HG02885 (cell line): ENCODE measurements at regions not wholly inside any gene's neighbourhood (a gene's known extent, or its start where the extent isn't known, plus 50 kb on each side); places are given as distances from the start of the nearest gene placed in this dataset.
"Not testable (repeated sequence)": the region's sequence is repeated elsewhere in the genome, so short reads cannot be mapped to it uniquely, and the experiment has no call there.

Experiments used
- ATAC-seq: cut with Tn5 transposase; IDR thresholded peaks from one replicate; pipeline ENCODE4 v1.9.1; 2021; ENCODE audit warnings: mild to moderate bottlenecking; ENCODE audit not compliant: unreplicated experiment, poor library complexity

DNA sequence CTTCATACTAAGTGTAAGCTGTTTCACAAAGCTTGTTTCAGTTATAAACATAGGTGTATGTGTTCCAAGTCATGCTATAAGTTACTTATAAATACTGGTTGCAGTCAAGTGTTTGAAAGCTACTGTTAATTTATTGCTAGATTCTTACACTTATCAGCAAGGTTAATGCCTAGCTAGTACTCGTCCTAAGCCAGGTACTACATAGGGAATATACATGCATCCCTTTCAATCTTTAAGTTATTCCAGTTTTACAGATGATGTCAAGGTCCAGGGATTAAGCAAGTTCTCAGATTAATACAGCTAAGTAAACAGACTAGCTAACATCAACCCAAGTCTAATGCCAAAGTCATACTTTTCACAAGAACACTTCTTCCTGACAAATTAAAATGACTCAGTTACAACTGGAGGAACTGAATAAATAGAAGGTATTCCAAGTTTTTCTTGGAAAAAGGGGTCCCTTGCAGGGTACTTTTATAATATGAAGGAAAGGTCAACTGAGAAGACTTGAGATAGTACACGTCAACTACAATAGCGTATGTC is 652.2 kb upstream of the USP24 start:
- ATAC-seq = no peak

DNA sequence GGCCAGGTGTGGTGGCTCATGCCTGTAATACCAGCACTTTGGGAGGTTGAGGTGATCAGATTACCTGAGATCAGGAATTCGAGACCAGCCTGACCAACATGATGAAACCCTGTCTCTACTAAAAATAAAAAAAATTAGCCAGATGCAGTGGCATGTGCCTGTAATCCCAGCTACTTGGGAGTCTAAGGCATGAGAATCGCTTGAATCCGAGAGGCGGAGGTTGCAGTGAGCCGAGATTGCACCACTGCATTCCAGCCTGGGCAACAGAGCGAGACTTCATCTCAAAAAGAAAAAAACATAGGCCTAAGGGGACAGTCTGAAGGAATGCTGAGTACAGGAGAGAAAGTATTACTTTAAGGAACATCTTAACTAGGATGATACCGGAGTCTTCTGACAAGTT is 650.6 kb upstream of the USP24 start:
- not testable (repeated sequence) for ATAC-seq

DNA sequence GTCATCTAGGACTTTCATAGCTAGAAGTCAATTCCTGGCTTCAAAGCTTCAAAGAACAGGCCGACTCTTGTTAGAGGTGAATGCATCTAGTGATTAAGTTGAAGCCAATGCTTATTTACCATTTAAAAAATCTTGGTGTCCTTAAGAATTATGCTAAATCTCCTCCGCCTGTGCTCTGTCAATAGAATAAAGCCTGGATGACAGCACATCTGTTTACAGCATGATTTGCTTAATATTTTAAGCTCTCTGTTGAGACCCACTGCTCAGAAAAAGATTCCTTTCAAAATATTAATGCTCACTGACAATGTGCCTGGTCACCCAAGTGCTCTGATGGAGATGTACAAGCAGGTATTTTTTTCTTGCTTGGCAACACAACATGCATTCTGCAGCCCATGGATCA is 649.1 kb upstream of the USP24 start:
- ATAC-seq = no peak

DNA sequence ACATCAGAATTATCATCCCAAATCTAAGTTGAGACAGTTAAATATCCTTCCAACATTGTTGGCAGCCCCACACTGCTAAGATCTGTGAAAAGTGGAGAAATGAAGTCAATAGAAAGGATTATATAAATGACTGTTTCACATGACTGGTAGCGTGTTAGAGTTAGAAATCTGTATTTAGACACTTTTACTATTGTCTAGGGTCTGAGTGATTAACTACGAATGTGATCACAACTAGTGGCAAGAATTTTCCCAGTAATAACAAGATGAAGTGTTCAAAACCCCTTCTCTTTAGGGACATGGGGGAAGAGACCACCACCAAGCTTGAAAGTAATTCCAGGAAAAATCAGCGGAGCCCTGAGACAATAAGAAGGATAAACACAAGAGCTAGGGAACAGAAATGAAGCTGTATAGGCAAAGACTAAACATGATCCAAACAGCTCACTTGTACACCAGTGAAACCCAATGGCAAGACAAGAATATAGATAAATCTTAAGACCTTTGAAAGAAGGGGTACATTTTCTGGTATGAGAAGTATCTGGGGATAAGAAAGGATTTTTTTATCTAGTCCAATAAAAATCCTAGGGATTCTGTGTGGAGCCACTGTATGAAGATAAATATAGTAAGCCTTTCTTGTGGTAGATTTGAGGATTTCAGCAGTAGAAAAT is 646.6 kb upstream of the USP24 start:
- no peak for ATAC-seq

DNA sequence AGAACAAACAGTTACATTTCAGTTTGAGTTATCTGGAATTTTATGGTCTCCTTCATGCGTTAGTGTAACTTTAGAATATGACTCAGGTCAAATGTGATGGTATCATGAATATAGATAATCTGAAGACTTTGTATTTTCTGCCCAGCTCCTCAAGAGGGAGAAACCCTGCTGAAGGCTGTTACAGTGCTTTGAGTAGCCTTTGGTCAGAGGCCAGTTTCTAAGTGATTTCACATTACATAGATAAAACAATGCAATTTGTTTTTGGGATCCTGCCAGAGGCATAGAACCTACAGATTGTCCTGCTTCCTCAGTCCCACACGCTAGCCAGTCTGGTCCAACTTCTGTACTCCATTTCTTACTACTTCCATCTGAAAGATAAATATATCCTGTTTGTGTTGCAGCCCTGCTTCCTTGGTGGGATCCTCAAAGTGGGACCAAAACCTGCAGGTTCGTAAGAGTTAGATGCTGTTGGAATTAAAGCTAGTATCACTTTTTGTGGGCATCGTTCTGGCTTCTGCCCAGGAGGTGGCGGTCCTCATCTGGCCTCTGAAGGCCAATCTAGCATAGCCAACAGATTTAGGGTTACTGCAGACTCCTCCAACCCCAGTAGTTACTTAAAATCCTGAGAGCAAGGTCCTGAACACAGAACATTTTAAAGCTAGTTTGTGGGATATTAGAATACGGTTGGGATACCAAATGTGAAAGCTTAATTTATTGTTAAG is 645.8 kb upstream of the USP24 start:
- no peak for ATAC-seq

DNA sequence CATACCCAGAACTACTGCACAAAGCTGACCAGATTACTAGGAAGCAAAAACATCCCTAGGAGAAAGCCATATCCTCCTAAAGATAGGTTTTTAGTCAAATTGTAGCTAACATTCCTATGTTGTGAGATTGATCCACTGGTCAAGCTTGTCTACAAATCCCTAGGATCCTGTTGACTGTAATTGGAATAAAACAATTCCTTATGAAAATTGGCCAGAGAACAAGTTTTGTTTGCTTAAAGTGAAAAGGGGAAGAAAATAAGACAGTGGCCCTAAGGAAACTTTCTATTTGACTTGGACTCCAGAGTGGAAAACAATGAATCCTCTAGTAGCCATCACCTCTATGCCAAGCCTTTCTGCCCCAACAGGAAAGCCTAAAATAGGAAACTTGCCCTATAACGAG is 645.2 kb upstream of the USP24 start:
- no peak for ATAC-seq

DNA sequence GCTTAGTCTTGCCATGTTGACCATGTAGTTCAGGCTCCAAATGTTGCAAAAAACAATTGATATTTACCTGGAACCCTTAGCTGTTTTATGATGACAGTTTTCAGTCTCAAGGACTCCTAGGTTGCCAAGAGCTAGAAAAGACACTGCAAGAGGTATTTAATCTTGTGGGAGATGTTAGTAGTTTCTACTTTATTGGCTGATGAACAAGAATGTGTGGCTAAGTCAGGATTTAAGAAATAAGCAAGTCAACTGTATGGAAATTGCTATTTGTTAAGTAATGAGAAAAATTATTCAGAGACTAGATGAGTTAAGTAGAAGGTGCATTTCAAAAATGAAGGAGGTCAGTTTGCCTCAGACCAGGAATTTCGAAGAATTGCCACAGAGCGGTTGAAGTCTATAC is 639.7 kb upstream of the USP24 start:
- no peak for ATAC-seq

DNA sequence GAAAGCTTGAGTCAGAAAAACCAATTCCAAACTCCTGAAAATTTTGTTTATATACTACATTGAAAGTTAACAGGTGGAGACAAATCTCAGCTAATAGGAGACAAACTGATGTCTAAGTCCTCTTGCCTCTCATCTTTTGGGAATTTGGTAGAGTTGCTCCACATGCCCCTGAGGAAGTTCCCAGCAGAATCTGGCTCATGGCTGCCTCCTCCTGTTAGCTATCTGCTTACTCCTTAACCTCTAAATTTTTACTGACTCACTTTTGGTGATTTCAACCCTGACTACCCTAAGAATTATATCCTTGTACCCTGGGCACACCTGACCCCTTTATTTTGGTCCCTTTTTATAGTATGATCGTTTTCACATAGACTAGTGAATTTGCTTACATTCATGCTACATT is 633.7 kb upstream of the USP24 start:
- no peak for ATAC-seq

DNA sequence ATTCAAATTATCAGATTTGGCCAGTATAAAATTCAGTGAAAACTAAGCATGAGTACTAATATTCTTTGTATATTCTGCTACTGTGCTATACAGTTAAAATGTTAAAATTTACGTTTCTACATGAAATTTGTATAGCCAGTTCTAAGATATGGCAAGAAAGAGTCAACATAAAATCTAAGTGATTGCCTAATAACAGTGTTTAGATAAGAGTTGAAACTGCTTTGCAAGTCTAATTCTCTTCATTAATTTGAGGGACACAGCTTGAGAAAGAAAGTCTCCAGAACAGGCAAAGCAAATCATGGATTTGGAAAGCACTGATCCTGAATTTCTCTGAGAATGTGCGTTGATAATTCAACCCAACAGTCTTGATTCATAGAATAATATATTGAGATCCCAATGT is 630.9 kb upstream of the USP24 start:
- ATAC-seq = no peak

DNA sequence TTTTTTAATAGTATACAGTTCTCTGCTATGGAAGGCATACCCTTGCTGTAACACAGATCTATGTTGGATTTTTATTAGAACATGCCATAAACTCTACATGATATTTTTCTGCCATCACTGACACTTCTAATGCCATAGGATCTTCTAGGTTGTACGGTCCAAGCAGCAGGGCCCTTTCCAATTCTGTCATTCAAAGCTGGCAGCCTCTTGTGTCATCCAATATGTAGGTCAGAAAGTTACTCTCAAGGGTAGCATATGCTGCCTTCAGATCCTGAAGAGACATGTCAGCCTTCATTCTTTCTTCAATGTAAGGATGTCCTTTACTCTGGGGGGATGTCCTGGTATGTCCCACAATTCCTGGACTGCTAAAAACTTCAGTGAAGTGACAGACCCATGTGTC is 629.2 kb upstream of the USP24 start:
- ATAC-seq = no peak

DNA sequence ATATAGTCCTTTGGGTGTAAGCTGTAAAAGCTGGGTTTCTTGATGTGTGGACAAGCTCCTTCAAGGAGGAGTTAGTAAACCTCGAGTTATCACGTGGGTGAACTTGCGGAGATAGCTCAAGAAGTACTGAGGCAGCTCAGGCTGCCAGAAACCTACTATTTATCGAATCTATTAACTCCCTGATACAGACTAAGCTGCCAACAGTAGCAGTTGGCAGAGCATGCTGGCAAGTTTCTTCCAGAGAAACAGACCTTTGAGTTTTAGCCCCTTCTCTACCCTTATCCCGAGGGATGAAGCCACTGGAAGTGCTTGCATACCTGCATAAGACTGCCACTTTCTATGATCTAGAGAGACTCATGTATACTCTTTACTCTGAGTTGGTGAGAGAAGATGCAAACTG is 624.5 kb upstream of the USP24 start:
- ATAC-seq = no peak

DNA sequence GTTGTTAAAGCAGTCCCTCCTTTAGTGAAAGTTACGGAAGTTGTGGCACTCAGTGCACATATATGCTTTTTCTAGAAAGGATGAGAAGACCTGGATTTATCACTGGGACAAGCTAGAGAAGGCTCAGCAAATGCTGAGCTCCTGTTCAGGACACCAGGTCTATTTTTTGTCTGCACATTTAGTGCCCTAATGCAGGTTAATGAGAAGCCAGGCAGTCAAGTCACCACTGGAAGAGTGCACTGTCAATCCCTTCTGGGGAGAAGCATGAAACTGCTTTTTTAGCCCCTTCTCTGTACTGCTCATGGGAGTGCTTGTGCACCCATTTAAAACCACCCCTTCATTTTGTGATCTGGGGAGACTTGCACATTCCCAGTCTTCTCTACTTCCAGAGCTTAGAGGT is 624.1 kb upstream of the USP24 start:
- ATAC-seq = no peak

DNA sequence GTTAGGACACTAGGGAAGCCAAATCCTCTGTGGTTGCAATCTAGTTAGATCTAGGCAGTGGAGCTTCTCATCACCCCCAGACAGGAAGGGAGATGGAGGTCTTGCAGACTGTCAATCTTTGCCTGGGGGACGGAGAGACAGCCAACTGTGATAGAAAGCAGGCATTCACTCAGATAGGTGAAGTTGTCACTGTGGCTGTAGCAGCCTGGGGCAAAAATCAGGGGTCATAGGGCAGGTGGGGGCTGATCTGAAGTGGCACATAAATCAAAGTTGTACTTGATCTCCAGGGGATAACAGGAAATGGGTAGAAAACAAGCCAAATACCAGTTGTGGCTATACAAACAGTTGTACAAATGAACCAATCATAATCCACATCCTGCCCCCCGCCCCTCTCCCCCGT is 620.9 kb upstream of the USP24 start:
- ATAC-seq = no peak

DNA sequence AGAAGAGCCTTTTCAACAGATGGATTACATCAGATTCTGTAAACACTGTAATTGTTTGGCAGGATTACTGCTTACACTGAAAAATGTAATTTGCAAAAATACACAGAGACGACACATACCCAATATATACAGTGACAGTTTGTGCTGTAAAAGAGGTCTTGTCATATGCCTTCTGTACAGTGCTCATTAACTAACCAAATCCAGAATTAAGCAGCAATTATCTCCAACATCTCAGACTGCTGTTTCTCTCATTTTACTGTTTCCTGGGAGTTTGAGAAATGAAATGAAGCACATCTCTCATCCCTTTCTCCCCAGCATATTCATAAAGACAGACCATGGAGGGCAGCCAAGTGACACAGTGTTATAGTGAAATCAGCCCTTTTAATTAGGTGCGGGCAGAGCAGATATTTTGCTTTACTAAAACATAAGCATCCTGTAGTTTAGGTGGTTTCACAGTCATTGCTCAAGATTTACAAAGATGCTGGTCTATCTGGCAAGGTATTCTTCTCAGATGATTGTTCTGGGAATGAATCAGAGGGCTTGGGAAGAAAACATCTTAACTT is 618.4 kb upstream of the USP24 start:
- no peak for ATAC-seq

DNA sequence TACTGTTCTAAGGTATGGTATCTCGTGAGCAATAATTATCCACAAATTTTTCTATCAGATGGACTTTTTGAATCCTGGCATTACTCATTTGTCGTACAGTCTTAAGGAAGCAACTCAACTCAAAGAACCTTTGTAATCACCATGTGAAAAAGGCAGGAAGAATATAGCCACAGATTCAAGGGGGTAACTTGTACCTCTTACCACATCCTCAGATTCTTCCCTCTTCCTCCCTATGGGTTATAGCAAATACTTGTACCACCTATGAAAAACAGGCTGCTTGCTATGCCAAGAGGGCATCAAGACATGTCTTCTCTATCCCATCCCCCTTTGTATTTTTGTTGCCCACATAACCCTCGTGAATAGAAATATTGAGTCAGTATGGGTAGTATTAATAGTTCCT is 616.6 kb upstream of the USP24 start:
- ATAC-seq = no peak

DNA sequence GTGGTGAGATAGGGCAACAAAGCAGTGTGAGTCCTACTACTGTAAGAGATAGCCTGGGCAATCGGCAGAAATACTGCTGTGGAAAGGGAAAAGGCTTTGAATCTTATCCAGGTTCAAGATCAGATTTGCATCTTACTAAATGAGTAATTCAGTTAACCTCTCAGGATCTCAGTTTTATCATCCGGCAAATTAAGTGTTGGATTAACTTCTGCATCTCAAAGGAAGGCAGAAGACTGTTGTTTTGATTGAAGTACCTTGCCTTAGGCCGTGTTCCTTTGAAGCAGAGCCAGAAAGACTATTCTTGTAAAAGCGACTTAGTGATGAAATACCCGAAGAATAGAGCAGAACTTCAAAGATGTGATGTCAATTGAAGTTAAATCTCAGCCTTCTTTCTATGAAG is 612.9 kb upstream of the USP24 start:
- ATAC-seq = no peak

DNA sequence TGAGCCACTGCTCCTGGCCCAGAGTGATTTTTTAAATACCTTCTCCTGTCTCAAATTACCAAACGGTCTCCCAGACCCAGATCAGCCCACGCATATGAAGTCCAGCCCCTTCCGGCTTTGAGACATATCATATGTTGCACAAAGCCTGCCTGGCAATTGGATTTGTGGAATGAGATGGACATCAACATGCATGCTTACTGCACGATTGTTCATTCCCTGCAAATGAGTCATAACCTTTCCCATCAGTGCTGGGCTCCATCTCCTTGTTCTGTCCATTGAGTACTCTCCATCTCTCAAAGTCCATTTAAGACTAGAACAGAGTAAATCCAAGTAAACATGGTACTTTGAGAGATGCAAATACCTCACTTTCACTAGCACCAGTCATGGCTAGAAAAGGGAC is 612.2 kb upstream of the USP24 start:
- ATAC-seq = no peak

DNA sequence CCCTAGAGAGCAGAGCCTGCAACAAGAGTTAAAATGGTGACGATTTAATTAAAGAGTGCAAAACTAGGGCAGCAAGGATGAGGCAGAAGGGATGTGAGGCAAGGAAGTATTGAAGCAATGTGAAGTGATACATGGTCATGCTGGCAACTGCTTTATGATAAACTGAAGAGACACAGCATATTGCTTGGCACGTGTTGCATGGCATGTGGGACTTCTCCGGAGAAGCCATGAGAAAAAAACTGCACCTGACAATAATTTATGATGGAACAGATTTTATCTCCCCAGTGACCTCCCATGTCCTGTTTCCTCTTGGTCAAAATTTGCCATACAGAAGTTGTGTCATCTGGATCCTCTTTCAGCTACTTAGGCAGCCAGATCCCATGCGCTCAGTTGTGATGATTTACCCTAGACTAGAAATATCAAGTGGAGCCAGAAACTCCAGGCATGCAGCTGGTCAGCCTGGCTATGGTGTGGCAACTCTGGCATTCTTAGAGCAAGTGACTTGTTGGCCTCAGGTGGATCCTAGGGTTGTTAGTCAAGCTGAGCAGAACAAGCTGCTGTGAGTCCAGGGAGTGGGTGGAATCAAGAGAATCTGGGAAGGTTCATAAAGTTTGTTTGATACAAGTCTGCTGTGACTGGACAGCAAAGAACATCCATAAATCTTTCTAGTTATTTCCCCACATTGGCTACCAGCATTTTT is 611.4 kb upstream of the USP24 start:
- no peak for ATAC-seq

DNA sequence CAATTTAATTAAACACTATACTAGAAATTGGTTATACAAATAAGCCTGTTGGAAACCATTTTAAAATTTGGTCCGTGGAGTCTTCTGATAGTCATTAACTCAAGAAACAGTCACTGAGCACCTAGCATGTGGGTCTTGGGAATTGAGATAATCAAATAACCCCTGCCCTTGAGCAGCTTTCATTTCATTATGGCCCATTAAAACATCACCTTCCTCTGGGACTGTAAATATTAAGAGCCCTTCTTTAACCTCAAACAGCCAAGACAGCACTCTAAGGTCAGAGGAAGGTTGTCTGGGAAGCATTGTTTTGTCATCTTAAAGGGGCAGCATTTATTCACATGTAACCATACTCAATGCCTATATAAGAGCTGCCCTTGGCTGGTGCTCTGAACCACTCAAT is 610.3 kb upstream of the USP24 start:
- ATAC-seq = no peak

DNA sequence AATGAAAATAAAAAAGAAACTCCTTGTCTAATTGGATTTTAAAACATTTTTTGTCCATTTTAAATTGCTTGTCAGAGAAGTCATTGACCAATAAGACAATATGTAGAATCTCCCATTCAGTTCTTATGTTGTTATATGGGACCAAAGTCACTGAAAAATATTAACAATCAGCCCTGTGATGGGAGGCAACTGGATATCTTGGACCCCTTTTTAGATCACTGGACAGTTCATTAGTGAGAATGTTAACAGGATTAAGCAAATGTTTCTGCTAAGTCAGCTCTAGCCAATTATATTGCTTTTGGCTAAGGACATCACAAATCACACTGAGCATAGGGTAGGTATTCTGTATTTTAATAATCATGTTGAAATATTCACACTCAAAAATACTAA is 609.1 kb upstream of the USP24 start:
- no peak for ATAC-seq

DNA sequence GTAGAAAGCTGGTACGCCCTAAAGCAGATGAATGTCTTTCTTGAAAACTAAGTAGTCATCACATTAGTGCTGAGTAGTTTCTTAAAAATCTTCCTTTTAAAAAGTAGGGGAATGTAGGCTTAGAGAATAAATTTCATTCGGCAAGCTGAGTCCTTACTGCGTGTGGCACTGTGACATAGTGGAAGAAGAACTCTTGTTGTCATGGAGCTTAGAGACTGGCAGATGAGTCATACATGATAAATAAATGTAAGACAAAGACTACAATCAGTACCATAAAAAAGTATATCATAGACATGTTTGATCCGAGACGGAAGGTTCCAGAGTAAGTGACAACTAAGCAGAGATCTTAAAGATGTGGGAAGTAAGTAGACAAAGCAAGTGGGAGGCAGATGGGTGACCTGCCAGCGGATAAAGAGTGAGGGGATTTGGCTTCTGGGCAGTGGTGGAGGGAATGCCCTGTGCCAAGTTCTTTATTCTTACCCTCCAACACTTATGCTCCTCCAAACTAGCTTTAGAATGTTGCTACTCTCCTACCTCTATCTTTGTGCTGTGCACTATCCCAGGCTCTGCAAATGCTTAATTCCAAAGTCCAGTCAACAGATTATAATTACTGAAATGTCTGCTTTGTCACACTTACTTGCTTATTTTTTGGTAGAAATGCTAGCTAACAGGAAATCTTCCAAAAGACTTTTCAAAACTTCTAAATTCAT is 608.5 kb upstream of the USP24 start:
- ATAC-seq = no peak
